OCI-LY3 (cell line): ENCODE measurements at regions not wholly inside any gene's neighbourhood (a gene's known extent, or its start where the extent isn't known, plus 50 kb on each side); places are given as distances from the start of the nearest gene placed in this dataset.

Experiments
- H2AFZ ChIP-seq: fragments of 200-600, 300-600 bp; shearing (Covaris generic); 2 replicates; pipeline ENCODE4 v1.6.0; 2014; ENCODE audit warnings: antibody characterized with exemption, low read depth, low read length
- H3K27ac ChIP-seq: fragments of 200-600, 300-600 bp; sonication (generic); 2 replicates; pipeline ENCODE4 v1.5.1; 2014; ENCODE audit warnings: mild to moderate bottlenecking, low read length, moderate library complexity, mixed read lengths
- H3K27me3 ChIP-seq: fragments of 200-600, 300-600 bp; sonication (generic); 2 replicates; pipeline ENCODE4 v1.6.1; 2014; ENCODE audit warnings: low read depth, low read length, mixed read lengths
- H3K36me3 ChIP-seq: fragments of 200-600, 300-600 bp; sonication (generic); replicated peaks from 2 replicates; pipeline ENCODE3; 2014; ENCODE audit warnings: low read depth, low read length, mixed read lengths
- H3K4me1 ChIP-seq: fragments of 300-600, 200-600 bp; sonication (generic); 2 replicates; pipeline ENCODE4 v1.6.1; 2014; ENCODE audit warnings: low read length, mixed read lengths
- H3K4me2 ChIP-seq: fragments of 200-600, 300-600 bp; sonication (generic); 2 replicates; pipeline ENCODE4 v1.6.1; 2014; ENCODE audit warnings: low read length, mixed read lengths
- H3K4me3 ChIP-seq: fragments of 300-600, 200-600 bp; sonication (generic); 2 replicates; pipeline ENCODE4 v1.5.1; 2014; ENCODE audit warnings: antibody characterized with exemption, mild to moderate bottlenecking, low read length, moderate library complexity
- H3K79me2 ChIP-seq: fragments of 300-600, 200-600 bp; shearing (Covaris generic); 2 replicates; pipeline ENCODE4 v1.6.1; 2014; ENCODE audit warnings: mild to moderate bottlenecking, low read length, mixed read lengths
- H3K9ac ChIP-seq: fragments of 300-600, 200-600 bp; shearing (Covaris generic); 2 replicates; pipeline ENCODE4 v1.6.0; 2014; ENCODE audit warnings: mild to moderate bottlenecking, low read length, moderate library complexity
- H3K9me3 ChIP-seq: fragments of 200-600, 300-600 bp; shearing (Covaris generic); 2 replicates; pipeline ENCODE4 v1.6.1; 2014; ENCODE audit warnings: low read length, mixed read lengths; ENCODE audit not compliant: insufficient read depth
- H4K20me1 ChIP-seq: fragments of 200-600, 300-600 bp; sonication (generic); 2 replicates; pipeline ENCODE4 v1.6.1; 2016; ENCODE audit warnings: low read length, mixed read lengths; ENCODE audit not compliant: insufficient read depth
- EZH2phosphoT487 ChIP-seq: fragments of 200-600 bp; shearing (Covaris generic); IDR thresholded peaks from 2 replicates; pipeline ENCODE4 v1.6.1; 2018; ENCODE audit warnings: antibody characterized with exemption, mixed run types, low read depth
- TF ChIP-seq, protein P1 (sequence below): fragments of 200-600, 300-600 bp; sonication (generic); IDR thresholded peaks from 2 replicates; pipeline ENCODE4 v1.5.1; 2014; ENCODE audit warnings: antibody characterized with exemption, low read length, low read depth

DNA sequence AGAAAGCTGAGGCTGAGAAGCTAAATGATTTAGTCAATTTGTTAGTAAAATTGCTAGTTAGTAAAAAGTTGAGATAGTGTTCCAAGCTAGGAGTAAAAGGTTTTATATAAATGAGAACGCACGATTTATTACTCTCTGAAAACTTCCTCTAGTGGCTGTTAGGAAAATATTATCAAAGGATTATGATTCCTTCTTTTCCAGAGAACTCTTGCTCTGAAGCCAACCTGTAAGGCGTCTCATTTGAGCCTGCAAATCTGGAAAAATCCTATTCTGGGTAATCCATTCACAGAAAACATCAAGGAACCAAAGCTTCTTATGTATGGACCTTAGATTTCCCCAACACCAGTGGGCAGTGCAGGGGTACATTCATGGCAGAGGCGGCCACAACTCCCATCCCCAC, 252.7 kb downstream of the SOD2 start:
- H3K4me1 ChIP-seq: no peaks in the 10 kb centered on the region
- no peaks in the 10 kb centered on the region for H4K20me1 ChIP-seq
- no peak overlapping the region for H3K9ac ChIP-seq
- H3K36me3 ChIP-seq: no peaks in the 10 kb centered on the region
- H3K4me3 ChIP-seq: no peak overlapping the region
- no peaks in the 10 kb centered on the region for H3K9me3 ChIP-seq
- H3K27ac ChIP-seq: no peak overlapping the region
- no peak overlapping the region for H2AFZ ChIP-seq
- TF ChIP-seq EZH2phosphoT487: no peak
- TF ChIP-seq, protein P1, sequence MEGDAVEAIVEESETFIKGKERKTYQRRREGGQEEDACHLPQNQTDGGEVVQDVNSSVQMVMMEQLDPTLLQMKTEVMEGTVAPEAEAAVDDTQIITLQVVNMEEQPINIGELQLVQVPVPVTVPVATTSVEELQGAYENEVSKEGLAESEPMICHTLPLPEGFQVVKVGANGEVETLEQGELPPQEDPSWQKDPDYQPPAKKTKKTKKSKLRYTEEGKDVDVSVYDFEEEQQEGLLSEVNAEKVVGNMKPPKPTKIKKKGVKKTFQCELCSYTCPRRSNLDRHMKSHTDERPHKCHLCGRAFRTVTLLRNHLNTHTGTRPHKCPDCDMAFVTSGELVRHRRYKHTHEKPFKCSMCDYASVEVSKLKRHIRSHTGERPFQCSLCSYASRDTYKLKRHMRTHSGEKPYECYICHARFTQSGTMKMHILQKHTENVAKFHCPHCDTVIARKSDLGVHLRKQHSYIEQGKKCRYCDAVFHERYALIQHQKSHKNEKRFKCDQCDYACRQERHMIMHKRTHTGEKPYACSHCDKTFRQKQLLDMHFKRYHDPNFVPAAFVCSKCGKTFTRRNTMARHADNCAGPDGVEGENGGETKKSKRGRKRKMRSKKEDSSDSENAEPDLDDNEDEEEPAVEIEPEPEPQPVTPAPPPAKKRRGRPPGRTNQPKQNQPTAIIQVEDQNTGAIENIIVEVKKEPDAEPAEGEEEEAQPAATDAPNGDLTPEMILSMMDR: no peak
- H3K27me3 ChIP-seq: peaks cover 29% of the 10 kb centered on the region
- H3K4me2 ChIP-seq: no peak overlapping the region
- H3K79me2 ChIP-seq: no peaks in the 10 kb centered on the region

DNA sequence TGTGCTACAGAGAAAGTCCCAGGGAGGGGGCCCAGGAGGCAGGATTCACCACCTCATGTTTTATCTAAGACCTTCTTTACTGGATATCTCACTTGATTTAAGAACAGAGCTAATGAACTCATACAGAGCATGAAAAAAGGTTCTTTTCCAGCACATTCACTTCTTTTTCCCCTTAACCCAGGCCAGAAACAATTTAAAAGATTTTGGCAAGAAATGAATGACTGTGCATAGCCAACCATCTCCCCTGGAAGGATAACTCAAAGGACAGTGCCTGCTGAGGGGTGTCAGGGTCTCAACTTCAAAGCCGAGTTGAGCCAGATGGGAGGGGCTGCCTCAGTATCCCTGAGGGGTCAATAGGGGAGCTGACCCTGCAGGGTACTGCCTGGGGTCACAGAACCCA, 253.4 kb downstream of the SOD2 start:
- TF ChIP-seq EZH2phosphoT487: no peak
- TF ChIP-seq, protein P1: no peak
- H3K9ac ChIP-seq: no peak overlapping the region
- no peak overlapping the region for H2AFZ ChIP-seq
- H3K27ac ChIP-seq: no peak overlapping the region
- H3K36me3 ChIP-seq: no peaks in the 10 kb centered on the region
- no peaks in the 10 kb centered on the region for H3K9me3 ChIP-seq
- H4K20me1 ChIP-seq: no peaks in the 10 kb centered on the region
- no peaks in the 10 kb centered on the region for H3K4me1 ChIP-seq
- H3K4me2 ChIP-seq: no peak overlapping the region
- H3K27me3 ChIP-seq: peaks cover 27% of the 10 kb centered on the region
- no peaks in the 10 kb centered on the region for H3K79me2 ChIP-seq
- H3K4me3 ChIP-seq: no peak overlapping the region

DNA sequence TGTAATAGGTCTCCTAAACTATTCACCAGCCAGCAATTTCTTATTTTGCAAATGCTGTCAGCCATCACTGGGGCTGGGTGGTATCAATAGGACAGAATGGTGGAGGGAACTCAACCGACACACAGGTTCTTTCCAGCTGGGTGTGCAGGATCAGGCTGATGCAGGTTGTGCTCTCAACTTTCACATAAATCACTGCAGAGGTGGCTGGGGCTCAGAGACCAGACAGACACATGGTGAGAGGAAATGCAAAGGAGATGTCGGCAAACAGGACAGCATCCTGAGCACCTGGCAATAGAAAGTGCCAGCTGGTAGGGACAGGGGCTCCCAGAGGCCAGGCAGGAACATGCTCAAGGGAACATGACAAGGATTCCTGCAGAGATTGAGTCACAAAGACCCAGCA, 254.9 kb downstream of the SOD2 start:
- no peak overlapping the region for H3K4me3 ChIP-seq

DNA sequence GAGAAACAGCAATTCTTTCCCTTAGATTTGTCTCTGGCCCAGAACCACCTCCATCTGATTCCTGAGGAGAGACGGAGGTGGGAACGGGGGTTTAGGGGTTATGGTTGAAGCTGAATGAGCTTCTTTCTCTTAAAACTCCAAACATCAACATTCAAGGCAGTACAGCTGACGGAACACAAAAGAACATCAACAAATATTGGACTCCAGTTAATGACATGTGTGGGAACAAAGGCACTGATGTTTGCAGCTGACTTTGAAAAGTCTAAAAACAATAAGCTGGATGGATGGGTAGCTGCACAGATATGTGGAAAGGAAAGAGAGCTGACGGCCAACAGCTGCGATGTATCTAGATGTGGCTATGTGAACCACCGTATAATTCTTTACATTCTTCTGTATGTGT, 256.5 kb downstream of the SOD2 start:
- Histone ChIP-seq H3K9ac (no peak overlapping the region), H3K9me3 (no peaks in the 10 kb centered on the region), H3K27me3 (peaks cover 20% of the 10 kb centered on the region), H3K27ac (no peak overlapping the region), H3K79me2 (no peaks in the 10 kb centered on the region), H3K36me3 (no peaks in the 10 kb centered on the region), H3K4me3 (no peak overlapping the region), H4K20me1 (no peaks in the 10 kb centered on the region), H3K4me2 (no peak overlapping the region), H3K4me1 (no peaks in the 10 kb centered on the region), H2AFZ (no peak overlapping the region)
- TF ChIP-seq EZH2phosphoT487: no peak
- TF ChIP-seq, protein P1: no peak

More for the DNA sequence above, 254.9 kb downstream of the SOD2 start:
- peaks cover 24% of the 10 kb centered on the region for H3K27me3 ChIP-seq
- no peak for TF ChIP-seq EZH2phosphoT487
- TF ChIP-seq, protein P1: no peak
- H3K9me3 ChIP-seq: no peaks in the 10 kb centered on the region
- no peaks in the 10 kb centered on the region for H4K20me1 ChIP-seq
- H3K4me2 ChIP-seq: no peak overlapping the region
- no peak overlapping the region for H3K9ac ChIP-seq
- H3K4me1 ChIP-seq: no peaks in the 10 kb centered on the region
- H3K36me3 ChIP-seq: no peaks in the 10 kb centered on the region
- H2AFZ ChIP-seq: no peak overlapping the region
- no peaks in the 10 kb centered on the region for H3K79me2 ChIP-seq
- no peak overlapping the region for H3K27ac ChIP-seq
